Myocyte (in vitro differentiated cells): ENCODE measurements at regions not wholly inside any gene's neighbourhood (a gene's known extent, or its start where the extent isn't known, plus 50 kb on each side); places are given as distances from the start of the nearest gene placed in this dataset.

Source experiments
- DNase-seq: peaks from one replicate; pipeline ENCODE4 v3.0.0-alpha.2; 2012; ENCODE audit warnings: low read depth

GRCh38 chr7:46468753-46469356 lies 547.8 kb upstream of the IGFBP3 start:
- peak; percentile 56 for DNase-seq

GRCh38 chr7:46463170-46463569 lies 542.1 kb upstream of the IGFBP3 start:
- no peak for DNase-seq

- no peak for DNase-seq
Measured at GRCh38 chr7:46461334-46461777, 540.3 kb upstream of the IGFBP3 start.

GRCh38 chr7:46459942-46460341 lies 538.9 kb upstream of the IGFBP3 start:
- peak; percentile 22 for DNase-seq

GRCh38 chr7:46454816-46455215 lies 533.7 kb upstream of the IGFBP3 start:
- peak; percentile 38 for DNase-seq

GRCh38 chr7:46452561-46453135 lies 531.6 kb upstream of the IGFBP3 start:
- DNase-seq = peak; percentile 30

GRCh38 chr7:46451846-46452245 lies 530.8 kb upstream of the IGFBP3 start:
- no peak for DNase-seq

- peak; percentile 22 for DNase-seq
Measured at GRCh38 chr7:46450886-46451285, 529.8 kb upstream of the IGFBP3 start.

GRCh38 chr7:46450425-46450824 lies 529.4 kb upstream of the IGFBP3 start:
- DNase-seq = no peak

- no peak for DNase-seq
Measured at GRCh38 chr7:46449743-46450142, 528.7 kb upstream of the IGFBP3 start.

GRCh38 chr7:46448478-46448877 lies 527.4 kb upstream of the IGFBP3 start:
- no peak for DNase-seq

GRCh38 chr7:46446151-46446550 lies 525.1 kb upstream of the IGFBP3 start:
- no peak for DNase-seq

GRCh38 chr7:46444256-46444655 lies 523.2 kb upstream of the IGFBP3 start:
- no peak for DNase-seq

GRCh38 chr7:46440186-46440585 lies 519.1 kb upstream of the IGFBP3 start:
- peak; percentile 81 for DNase-seq

- no peak for DNase-seq
Measured at GRCh38 chr7:46432708-46433107, 511.6 kb upstream of the IGFBP3 start.

GRCh38 chr7:46428295-46428694 lies 507.2 kb upstream of the IGFBP3 start:
- no peak for DNase-seq

GRCh38 chr7:46424934-46425333 lies 503.9 kb upstream of the IGFBP3 start:
- DNase-seq = peak; percentile 25

GRCh38 chr7:46421441-46422230 lies 500.6 kb upstream of the IGFBP3 start:
- DNase-seq = no peak

- no peak for DNase-seq
Measured at GRCh38 chr7:46414946-46415345, 493.9 kb upstream of the IGFBP3 start.

GRCh38 chr7:46411236-46411635 lies 490.2 kb upstream of the IGFBP3 start:
- DNase-seq = peak; percentile 72

GRCh38 chr7:46407125-46407524 lies 486.1 kb upstream of the IGFBP3 start:
- DNase-seq = no peak

GRCh38 chr7:46397591-46397990 lies 476.5 kb upstream of the IGFBP3 start:
- DNase-seq = no peak

GRCh38 chr7:46396481-46396880 lies 475.4 kb upstream of the IGFBP3 start:
- no peak for DNase-seq
